Sigmoid colon (tissue), 4 donors: ENCODE measurements at regions not wholly inside any gene's neighbourhood (a gene's known extent, or its start where the extent isn't known, plus 50 kb on each side); places are given as distances from the start of the nearest gene placed in this dataset.

Experiments
- EP300 ChIP-seq, 4 donors: sonication (generic); formaldehyde crosslinking; IDR thresholded peaks; one replicate each; pipeline ENCODE4 v1.6.1; 2017; ENCODE audit warnings: antibody characterized with exemption in 4 of 4
- POLR2A ChIP-seq, 2 donors: fragments of 450-650 bp; IDR thresholded peaks; one replicate each; pipeline ENCODE4 v1.6.1; 2016; ENCODE audit warnings: antibody characterized with exemption in 2 of 2, mild to moderate bottlenecking in 2 of 2, moderate library complexity in 2 of 2
- TF ChIP-seq, protein P1 (sequence below), 4 experiments: fragments of 450-650 bp in 3 of 4; fragments of 200-600 bp in 1 of 4; IDR thresholded peaks; one replicate each; pipeline ENCODE4 v1.5.1; 2016 to 2019; ENCODE audit warnings: antibody characterized with exemption in 4 of 4, mild to moderate bottlenecking in 3 of 4, moderate library complexity in 2 of 4

DNA sequence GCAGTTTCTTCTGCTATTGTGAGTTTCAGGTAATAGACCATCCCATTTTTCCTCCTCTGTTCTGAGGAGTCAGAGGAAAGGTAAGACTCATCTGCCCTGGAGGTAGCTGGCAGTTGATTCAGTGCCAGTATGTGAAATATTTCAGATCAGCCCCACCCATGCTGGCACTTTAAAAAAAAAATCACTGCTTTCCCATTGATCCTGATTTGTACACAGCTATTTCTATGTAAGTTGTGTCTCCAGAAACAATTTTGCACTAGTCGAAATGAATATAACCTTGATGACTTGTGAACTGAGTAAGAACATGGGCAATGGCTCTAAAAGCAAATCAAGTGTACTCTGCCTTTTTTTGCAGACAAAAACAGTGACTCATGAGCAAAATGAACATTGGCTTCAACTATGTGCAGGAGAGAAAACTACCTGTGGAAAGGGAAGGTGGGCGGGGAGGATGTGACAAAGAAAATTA, 82.0 kb upstream of the OR5AK2 start:
- TF ChIP-seq, protein P1, sequence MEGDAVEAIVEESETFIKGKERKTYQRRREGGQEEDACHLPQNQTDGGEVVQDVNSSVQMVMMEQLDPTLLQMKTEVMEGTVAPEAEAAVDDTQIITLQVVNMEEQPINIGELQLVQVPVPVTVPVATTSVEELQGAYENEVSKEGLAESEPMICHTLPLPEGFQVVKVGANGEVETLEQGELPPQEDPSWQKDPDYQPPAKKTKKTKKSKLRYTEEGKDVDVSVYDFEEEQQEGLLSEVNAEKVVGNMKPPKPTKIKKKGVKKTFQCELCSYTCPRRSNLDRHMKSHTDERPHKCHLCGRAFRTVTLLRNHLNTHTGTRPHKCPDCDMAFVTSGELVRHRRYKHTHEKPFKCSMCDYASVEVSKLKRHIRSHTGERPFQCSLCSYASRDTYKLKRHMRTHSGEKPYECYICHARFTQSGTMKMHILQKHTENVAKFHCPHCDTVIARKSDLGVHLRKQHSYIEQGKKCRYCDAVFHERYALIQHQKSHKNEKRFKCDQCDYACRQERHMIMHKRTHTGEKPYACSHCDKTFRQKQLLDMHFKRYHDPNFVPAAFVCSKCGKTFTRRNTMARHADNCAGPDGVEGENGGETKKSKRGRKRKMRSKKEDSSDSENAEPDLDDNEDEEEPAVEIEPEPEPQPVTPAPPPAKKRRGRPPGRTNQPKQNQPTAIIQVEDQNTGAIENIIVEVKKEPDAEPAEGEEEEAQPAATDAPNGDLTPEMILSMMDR (IDR thresholded peaks at IDR 0.05): no peak
- TF ChIP-seq POLR2A (IDR thresholded peaks at IDR 0.05): no peak
- no peak for TF ChIP-seq EP300 (IDR thresholded peaks at IDR 0.05)
